NCI-H187 treated with DMSO at 0.1 percent for 48 hours (cell line): ENCODE measurements at regions not wholly inside any gene's neighbourhood (a gene's known extent, or its start where the extent isn't known, plus 50 kb on each side); places are given as distances from the start of the nearest gene placed in this dataset.

Source experiments
- DNase-seq: peaks from one replicate; lab custom pipeline; 2025; lab: John Stamatoyannopoulos, UW

- DNase-seq, result no peak
These were observed 845.8 kb downstream of the PDHA2 start for GRCh38 chr4:96685691-96686090.

- no peak for DNase-seq
These were observed 851.6 kb downstream of the PDHA2 start for GRCh38 chr4:96691521-96691920.

GRCh38 chr4:96698831-96699230 is 858.9 kb downstream of the PDHA2 start:
- no peak for DNase-seq

- no peak for DNase-seq
These were observed 863.4 kb downstream of the PDHA2 start for GRCh38 chr4:96703265-96703664.

GRCh38 chr4:96708766-96709165 is 868.9 kb downstream of the PDHA2 start:
- DNase-seq, result no peak

- DNase-seq, result no peak
These were observed 873.5 kb downstream of the PDHA2 start for GRCh38 chr4:96713271-96713850.

GRCh38 chr4:96729641-96730040 is 889.7 kb downstream of the PDHA2 start:
- DNase-seq, result no peak

- DNase-seq, result no peak
These were observed 890.5 kb downstream of the PDHA2 start for GRCh38 chr4:96730432-96730831.

- no peak for DNase-seq
These were observed 896.5 kb downstream of the PDHA2 start for GRCh38 chr4:96736352-96736889.

- no peak for DNase-seq
These were observed 899.2 kb downstream of the PDHA2 start for GRCh38 chr4:96739101-96739500.

- no peak for DNase-seq
These were observed 902.6 kb downstream of the PDHA2 start for GRCh38 chr4:96742332-96743014.

GRCh38 chr4:96744676-96745075 is 904.8 kb downstream of the PDHA2 start:
- no peak for DNase-seq

- DNase-seq, result no peak
These were observed 913.3 kb downstream of the PDHA2 start for GRCh38 chr4:96753216-96753615.

- no peak for DNase-seq
These were observed 915.9 kb downstream of the PDHA2 start for GRCh38 chr4:96755569-96756484.

- DNase-seq, result no peak
These were observed 916.7 kb downstream of the PDHA2 start for GRCh38 chr4:96756584-96756983.

GRCh38 chr4:96763546-96763945 is 923.7 kb downstream of the PDHA2 start:
- DNase-seq, result no peak

- DNase-seq, result no peak
These were observed 926.5 kb downstream of the PDHA2 start for GRCh38 chr4:96766359-96766758.

GRCh38 chr4:96767815-96768480 is 928.1 kb downstream of the PDHA2 start:
- no peak for DNase-seq

GRCh38 chr4:96775501-96775900 is 935.6 kb downstream of the PDHA2 start:
- DNase-seq, result no peak

- no peak for DNase-seq
These were observed 937.1 kb downstream of the PDHA2 start for GRCh38 chr4:96776920-96777527.

- DNase-seq, result no peak
These were observed 944.4 kb downstream of the PDHA2 start for GRCh38 chr4:96784336-96784735.

GRCh38 chr4:96786306-96786705 is 946.4 kb downstream of the PDHA2 start:
- no peak for DNase-seq
